Astrocyte of the cerebellum (primary cell): ENCODE measurements at regions not wholly inside any gene's neighbourhood (a gene's known extent, or its start where the extent isn't known, plus 50 kb on each side); places are given as distances from the start of the nearest gene placed in this dataset.

Experiments used
- DNase-seq: peaks from one replicate; pipeline ENCODE4 v3.0.0-alpha.2; 2011; ENCODE audit warnings: low read depth
- H3K4me3 ChIP-seq: 2 replicates; pipeline ENCODE4 v1.5.1; 2011; ENCODE audit warnings: mild to moderate bottlenecking, low read depth, low read length, moderate library complexity
- CTCF ChIP-seq: IDR thresholded peaks from 2 replicates; pipeline ENCODE4 v1.5.1; 2012; ENCODE audit warnings: low read length, low read depth, moderate library complexity, mild to moderate bottlenecking; ENCODE audit errors: missing control alignments
- in situ Hi-C: cut with HindIII; loops from 2 replicates; pipeline ENCODE4 v1.10.0; 2017; ENCODE audit warnings: low sequenced_read_pairs

- no peak overlapping the region for H3K4me3 ChIP-seq
- no peak for TF ChIP-seq CTCF
- in situ Hi-C loops, result loop anchor here (5.0 kb wide), 1 partner anchor 39 kb away; no protein-coding TSS in a partner anchor
- no peak for DNase-seq
These were observed 82.8 kb upstream of the IPO9 start for GRCh38 chr1:201746156-201746555.

GRCh38 chr1:201747261-201747660 is 81.7 kb upstream of the IPO9 start:
- in situ Hi-C loops, result loop anchor here (5.0 kb wide), 1 partner anchor 40 kb away; no protein-coding TSS in a partner anchor
- no peak overlapping the region for H3K4me3 ChIP-seq
- no peak for DNase-seq
- TF ChIP-seq CTCF, result no peak

GRCh38 chr1:201748335-201748734 is 80.6 kb upstream of the IPO9 start:
- in situ Hi-C loops, result loop anchor here (5.0 kb wide), 1 partner anchor 41 kb away; no protein-coding TSS in a partner anchor

GRCh38 chr1:201749059-201749690 is 79.8 kb upstream of the IPO9 start:
- in situ Hi-C loops, result loop anchor here (5.0 kb wide), 1 partner anchor 42 kb away; no protein-coding TSS in a partner anchor
- no peak for TF ChIP-seq CTCF
- DNase-seq, result no peak

More at GRCh38 chr1:201748335-201748734, 80.6 kb upstream of the IPO9 start:
- peak; percentile 80 for DNase-seq
- H3K4me3 ChIP-seq, result no peak overlapping the region
- TF ChIP-seq CTCF, result no peak

GRCh38 chr1:201750120-201750519 is 78.8 kb upstream of the IPO9 start:
- in situ Hi-C loops, result no loop called here
- TF ChIP-seq CTCF, result no peak
- DNase-seq, result no peak
- H3K4me3 ChIP-seq, result no peak overlapping the region

More at GRCh38 chr1:201749059-201749690, 79.8 kb upstream of the IPO9 start:
- no peak overlapping the region for H3K4me3 ChIP-seq

GRCh38 chr1:201750934-201751333 is 78.0 kb upstream of the IPO9 start:
- DNase-seq, result no peak
- TF ChIP-seq CTCF, result no peak
- in situ Hi-C loops, result no loop called here

More at GRCh38 chr1:201750934-201751333, 78.0 kb upstream of the IPO9 start:
- H3K4me3 ChIP-seq, result no peak overlapping the region
